Panc1 (cell line): ENCODE measurements at regions not wholly inside any gene's neighbourhood (a gene's known extent, or its start where the extent isn't known, plus 50 kb on each side); places are given as distances from the start of the nearest gene placed in this dataset.

Source experiments
- POLR2AphosphoS5 ChIP-seq: IDR thresholded peaks from 2 replicates; pipeline ENCODE4 v1.6.1; 2012; ENCODE audit warnings: mild to moderate bottlenecking, low read depth, low read length, moderate library complexity
- REST ChIP-seq, 2 experiments: IDR thresholded peaks; 2 replicates each; pipeline ENCODE4 v1.6.1; 2011 to 2012; ENCODE audit warnings: low read depth in 2 of 2, control low read depth in 1 of 2, low read length in 1 of 2, mild to moderate bottlenecking in 1 of 2, moderate library complexity in 1 of 2; ENCODE audit not compliant: insufficient read depth in 1 of 2
- TF ChIP-seq, protein P1 (sequence below): fragments of 450-650 bp; IDR thresholded peaks from 2 replicates; pipeline ENCODE4 v1.5.1; 2017; ENCODE audit warnings: mild to moderate bottlenecking

DNA sequence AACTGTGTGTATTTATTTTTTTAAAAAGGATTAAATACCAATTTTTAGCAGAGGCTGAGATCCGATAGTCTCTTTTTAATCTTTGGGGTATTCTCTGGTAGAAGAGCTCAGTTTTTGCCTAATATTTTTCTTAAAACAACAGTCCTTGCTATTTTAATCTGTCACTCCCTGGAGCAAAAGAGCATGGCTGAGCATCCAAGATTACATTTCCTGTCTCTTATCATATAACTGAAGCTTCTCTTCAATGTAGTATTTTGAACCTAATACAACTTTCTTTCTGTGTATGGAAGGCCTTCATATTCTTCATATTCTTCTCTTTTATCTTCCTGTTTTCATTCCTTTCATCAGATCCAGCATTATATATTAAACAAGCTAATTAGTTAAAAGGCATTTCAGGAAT lies 293.7 kb downstream of the NSUN3 start:
- TF ChIP-seq REST (IDR thresholded peaks at IDR 0.05; ENCODE audit: insufficient read depth in 1 of 2, low read depth in 2 of 2, low read length in 1 of 2), result no peak
- TF ChIP-seq POLR2AphosphoS5, result no peak
- TF ChIP-seq, protein P1, sequence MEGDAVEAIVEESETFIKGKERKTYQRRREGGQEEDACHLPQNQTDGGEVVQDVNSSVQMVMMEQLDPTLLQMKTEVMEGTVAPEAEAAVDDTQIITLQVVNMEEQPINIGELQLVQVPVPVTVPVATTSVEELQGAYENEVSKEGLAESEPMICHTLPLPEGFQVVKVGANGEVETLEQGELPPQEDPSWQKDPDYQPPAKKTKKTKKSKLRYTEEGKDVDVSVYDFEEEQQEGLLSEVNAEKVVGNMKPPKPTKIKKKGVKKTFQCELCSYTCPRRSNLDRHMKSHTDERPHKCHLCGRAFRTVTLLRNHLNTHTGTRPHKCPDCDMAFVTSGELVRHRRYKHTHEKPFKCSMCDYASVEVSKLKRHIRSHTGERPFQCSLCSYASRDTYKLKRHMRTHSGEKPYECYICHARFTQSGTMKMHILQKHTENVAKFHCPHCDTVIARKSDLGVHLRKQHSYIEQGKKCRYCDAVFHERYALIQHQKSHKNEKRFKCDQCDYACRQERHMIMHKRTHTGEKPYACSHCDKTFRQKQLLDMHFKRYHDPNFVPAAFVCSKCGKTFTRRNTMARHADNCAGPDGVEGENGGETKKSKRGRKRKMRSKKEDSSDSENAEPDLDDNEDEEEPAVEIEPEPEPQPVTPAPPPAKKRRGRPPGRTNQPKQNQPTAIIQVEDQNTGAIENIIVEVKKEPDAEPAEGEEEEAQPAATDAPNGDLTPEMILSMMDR, result no peak
